ENCODE measurements at regions not wholly inside any gene's neighbourhood (a gene's known extent, or its start where the extent isn't known, plus 50 kb on each side); places are given as distances from the start of the nearest gene placed in this dataset.

- Histone ChIP-seq H3K27me3 (replicated peaks; ENCODE audit: insufficient read depth) (no peaks in the 10 kb centered on the region), H3K4me1 (replicated peaks) (no peaks in the 10 kb centered on the region), H3K36me3 (no peaks in the 10 kb centered on the region), H3K9me3 (no peaks in the 10 kb centered on the region), H3K27ac (no peak overlapping the region), H3K4me3 (no peak overlapping the region)
- intact Hi-C loops (cut with DNase I) = no loop called here
- no peak for DNase-seq (ENCODE audit: low spot score)
- TF ChIP-seq POLR2A (IDR thresholded peaks at IDR 0.05) (no peak), CTCF (IDR thresholded peaks at IDR 0.05) (no peak), POLR2AphosphoS5 (IDR thresholded peaks at IDR 0.05) (no peak)
Observed at GRCh38 chr5:57677235-57677634, 194.6 kb upstream of the ACTBL2 start.

- 58% methylated on average over 3 of the region's 3 CpGs for WGBS
Observed at GRCh38 chr5:57676222-57677098, 193.8 kb upstream of the ACTBL2 start.

GRCh38 chr5:57675236-57675635 lies 192.6 kb upstream of the ACTBL2 start:
- Histone ChIP-seq H3K4me3 (no peak overlapping the region), H3K36me3 (no peaks in the 10 kb centered on the region), H3K4me1 (replicated peaks) (no peaks in the 10 kb centered on the region), H3K27ac (no peak overlapping the region), H3K9me3 (no peaks in the 10 kb centered on the region), H3K27me3 (replicated peaks; ENCODE audit: insufficient read depth) (no peaks in the 10 kb centered on the region)
- intact Hi-C loops (cut with DNase I) = no loop called here
- TF ChIP-seq POLR2AphosphoS5 (IDR thresholded peaks at IDR 0.05) (no peak), POLR2A (IDR thresholded peaks at IDR 0.05) (no peak), CTCF (IDR thresholded peaks at IDR 0.05) (no peak)
- WGBS = 95% methylated on average over 1 of the region's 1 CpG
- DNase-seq (ENCODE audit: low spot score) = no peak

More at GRCh38 chr5:57676222-57677098, 193.8 kb upstream of the ACTBL2 start:
- Histone ChIP-seq H3K27me3 (replicated peaks; ENCODE audit: insufficient read depth) (no peaks in the 10 kb centered on the region), H3K36me3 (no peaks in the 10 kb centered on the region), H3K4me1 (replicated peaks) (no peaks in the 10 kb centered on the region), H3K27ac (no peak overlapping the region), H3K9me3 (no peaks in the 10 kb centered on the region), H3K4me3 (no peak overlapping the region)
- intact Hi-C loops (cut with DNase I) = no loop called here
- no peak for TF ChIP-seq POLR2AphosphoS5 (IDR thresholded peaks at IDR 0.05)
- TF ChIP-seq CTCF (IDR thresholded peaks at IDR 0.05) = no peak
- TF ChIP-seq POLR2A (IDR thresholded peaks at IDR 0.05) = no peak
- DNase-seq (ENCODE audit: low spot score) = no peak

- Histone ChIP-seq H3K4me1 (replicated peaks) (no peaks in the 10 kb centered on the region), H3K27ac (no peak overlapping the region), H3K36me3 (no peaks in the 10 kb centered on the region), H3K9me3 (no peaks in the 10 kb centered on the region), H3K27me3 (replicated peaks; ENCODE audit: insufficient read depth) (no peaks in the 10 kb centered on the region), H3K4me3 (no peak overlapping the region)
- TF ChIP-seq CTCF (IDR thresholded peaks at IDR 0.05) (no peak), POLR2AphosphoS5 (IDR thresholded peaks at IDR 0.05) (no peak), POLR2A (IDR thresholded peaks at IDR 0.05) (no peak)
- DNase-seq (ENCODE audit: low spot score) = no peak
- intact Hi-C loops (cut with DNase I) = no loop called here
Observed at GRCh38 chr5:57671371-57671770, 188.8 kb upstream of the ACTBL2 start.

GRCh38 chr5:57666582-57666981 lies 184.0 kb upstream of the ACTBL2 start:
- TF ChIP-seq CTCF (IDR thresholded peaks at IDR 0.05) = no peak
- H3K9me3 ChIP-seq = no peaks in the 10 kb centered on the region
- H3K4me3 ChIP-seq = no peak overlapping the region
- H3K36me3 ChIP-seq = no peaks in the 10 kb centered on the region
- no peaks in the 10 kb centered on the region for H3K4me1 ChIP-seq (replicated peaks)
- no peak overlapping the region for H3K27ac ChIP-seq
- H3K27me3 ChIP-seq (replicated peaks; ENCODE audit: insufficient read depth) = no peaks in the 10 kb centered on the region
- intact Hi-C loops (cut with DNase I) = no loop called here
- no peak for DNase-seq (ENCODE audit: low spot score)
